ENCODE measurements at regions not wholly inside any gene's neighbourhood (a gene's known extent, or its start where the extent isn't known, plus 50 kb on each side); places are given as distances from the start of the nearest gene placed in this dataset.
"Not testable (repeated sequence)": the region's sequence is repeated elsewhere in the genome, so short reads cannot be mapped to it uniquely, and the experiment has no call there.

GRCh38 chr1:189323091-189323490 is 1154.6 kb downstream of the BRINP3 start:
- DNase-seq (ENCODE audit: low read depth in 3 of 3), result no peak

DNA sequence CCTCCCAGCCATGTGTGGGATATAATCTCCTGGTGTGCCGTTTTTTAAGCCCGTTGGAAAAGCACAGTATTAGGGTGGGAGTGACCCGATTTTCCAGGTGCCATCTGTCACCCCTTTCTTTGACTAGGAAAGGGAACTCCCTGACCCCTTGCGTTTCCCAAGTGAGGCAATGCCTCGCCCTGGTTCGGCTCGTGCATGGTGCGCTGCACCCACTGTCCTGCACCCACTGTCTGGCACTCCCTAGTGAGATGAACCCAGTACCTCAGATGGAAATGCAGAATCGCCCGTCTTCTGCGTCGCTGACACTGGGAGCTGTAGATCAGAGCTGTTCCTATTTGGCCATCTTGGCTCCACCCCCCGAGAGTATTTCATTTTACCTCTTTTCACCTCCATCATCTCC is 1146.6 kb downstream of the BRINP3 start:
- not testable (repeated sequence) for DNase-seq (ENCODE audit: low read depth in 3 of 3)

- DNase-seq (ENCODE audit: low read depth in 3 of 3), result no peak
Observed at GRCh38 chr1:189336115-189337100, 1141.3 kb downstream of the BRINP3 start.

DNA sequence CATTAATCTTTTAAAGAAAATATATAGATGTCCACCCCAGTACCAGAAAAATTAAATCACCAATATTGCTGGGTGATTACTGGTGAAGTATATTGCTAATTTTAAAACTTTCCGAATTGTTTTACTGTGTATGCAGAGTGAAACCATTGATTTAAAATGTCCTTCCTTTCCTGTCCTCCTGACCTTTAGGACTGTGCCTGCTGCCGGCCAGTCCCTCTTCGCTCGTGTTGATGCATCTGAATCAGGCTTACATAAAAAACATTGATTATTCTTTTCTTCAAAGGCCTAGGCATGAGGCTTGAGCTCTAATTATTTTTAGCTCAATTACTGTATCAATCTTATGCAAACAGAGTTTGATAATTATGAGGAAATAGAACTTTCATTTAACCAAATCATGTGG is 1128.1 kb downstream of the BRINP3 start:
- no peak for DNase-seq (ENCODE audit: low read depth in 3 of 3)

- DNase-seq (ENCODE audit: low read depth in 3 of 3), result no peak
Observed at GRCh38 chr1:189350983-189351616, 1126.6 kb downstream of the BRINP3 start.

DNA sequence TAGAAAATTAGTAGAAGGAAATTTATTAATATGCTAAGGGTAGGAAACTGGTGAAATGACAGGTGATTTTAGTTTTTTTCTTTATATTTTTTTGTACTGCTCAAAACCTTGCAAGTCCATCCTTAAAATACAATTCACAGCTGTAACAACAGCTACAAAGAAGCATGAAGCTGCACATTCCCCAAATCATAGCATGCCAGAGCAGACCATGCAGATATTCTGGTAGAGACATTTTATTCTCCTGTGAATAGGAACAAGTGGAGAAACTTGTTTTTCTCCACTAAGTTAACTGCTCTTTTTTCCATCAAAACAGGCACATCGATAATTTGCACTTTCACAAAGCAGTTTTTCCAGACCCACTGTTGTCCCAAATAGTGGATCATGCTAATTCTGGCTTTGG is 1125.7 kb downstream of the BRINP3 start:
- DNase-seq (ENCODE audit: low read depth in 3 of 3), result no peak

- no peak for DNase-seq (ENCODE audit: low read depth in 3 of 3)
Observed at GRCh38 chr1:189356206-189356605, 1121.5 kb downstream of the BRINP3 start.

DNA sequence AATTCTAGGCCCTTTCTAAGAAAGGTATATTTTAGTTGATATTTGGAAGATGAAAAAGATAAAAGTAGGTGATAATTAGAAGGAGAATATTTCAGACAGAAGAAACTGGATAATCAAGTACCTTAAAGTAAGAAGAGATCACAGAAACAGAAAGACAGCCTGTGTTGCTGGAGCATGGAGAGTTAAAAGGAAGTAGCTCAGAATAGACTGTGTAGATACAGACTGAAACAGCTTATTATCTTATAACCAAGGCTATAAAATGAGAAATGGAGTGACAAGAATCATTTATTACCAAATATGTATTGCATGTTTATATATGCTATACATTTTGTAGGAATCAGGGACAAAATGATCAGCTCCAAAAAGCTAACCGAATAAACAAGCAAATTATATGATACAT is 1120.3 kb downstream of the BRINP3 start:
- DNase-seq (ENCODE audit: low read depth in 3 of 3), result no peak

- no peak for DNase-seq (ENCODE audit: low read depth in 3 of 3)
Observed at GRCh38 chr1:189369612-189370011, 1108.1 kb downstream of the BRINP3 start.

GRCh38 chr1:189374816-189375215 is 1102.8 kb downstream of the BRINP3 start:
- DNase-seq (ENCODE audit: low read depth in 3 of 3), result no peak

- no peak for DNase-seq (ENCODE audit: low read depth in 3 of 3)
Observed at GRCh38 chr1:189405419-189405818, 1072.2 kb downstream of the BRINP3 start.

GRCh38 chr1:189409774-189410173 is 1067.9 kb downstream of the BRINP3 start:
- no peak for DNase-seq (ENCODE audit: low read depth in 3 of 3)

GRCh38 chr1:189424746-189425331 is 1052.8 kb downstream of the BRINP3 start:
- DNase-seq (ENCODE audit: low read depth in 3 of 3), result no peak

DNA sequence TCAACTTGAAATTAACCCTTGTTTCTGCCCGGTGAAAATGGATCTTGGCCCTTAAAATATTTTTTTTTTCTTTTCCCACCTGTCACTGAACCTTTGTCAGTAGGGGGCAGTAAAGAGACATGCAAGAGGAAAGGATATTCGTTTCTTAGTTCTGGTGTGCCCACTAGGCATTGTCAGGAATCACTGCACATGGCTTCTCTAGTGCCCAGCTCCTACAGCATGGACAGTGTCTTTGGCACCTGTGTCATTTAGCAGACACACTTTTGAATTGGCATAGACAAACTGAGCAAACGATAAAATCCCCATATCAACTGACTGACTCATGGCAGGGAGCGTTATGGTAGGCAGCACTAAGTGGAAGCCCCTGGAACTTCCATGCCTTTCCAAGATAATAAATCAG is 1048.1 kb downstream of the BRINP3 start:
- DNase-seq (ENCODE audit: low read depth in 3 of 3), result no peak

DNA sequence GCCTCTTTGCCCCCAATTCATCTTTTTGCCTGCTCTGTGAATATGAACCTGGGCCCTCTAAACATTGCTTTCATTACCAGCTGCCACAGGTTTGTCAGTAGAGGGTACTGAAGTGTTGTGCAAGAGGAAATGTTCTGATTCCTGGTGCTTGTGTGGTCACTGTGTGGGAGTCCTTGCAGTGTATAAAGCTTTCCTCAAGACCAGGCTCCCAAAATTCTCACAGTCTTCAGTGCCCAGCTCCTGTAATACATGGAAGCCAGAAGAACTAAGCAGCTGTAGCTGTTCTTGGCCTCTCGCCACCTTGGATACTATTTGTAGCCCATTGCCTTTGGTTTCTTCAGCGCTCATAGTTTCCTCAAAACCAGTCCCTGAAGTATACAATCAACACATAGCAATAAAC is 1046.2 kb downstream of the BRINP3 start:
- DNase-seq (ENCODE audit: low read depth in 3 of 3), result no peak

GRCh38 chr1:189432753-189433152 is 1044.9 kb downstream of the BRINP3 start:
- DNase-seq (ENCODE audit: low read depth in 3 of 3), result no peak

DNA sequence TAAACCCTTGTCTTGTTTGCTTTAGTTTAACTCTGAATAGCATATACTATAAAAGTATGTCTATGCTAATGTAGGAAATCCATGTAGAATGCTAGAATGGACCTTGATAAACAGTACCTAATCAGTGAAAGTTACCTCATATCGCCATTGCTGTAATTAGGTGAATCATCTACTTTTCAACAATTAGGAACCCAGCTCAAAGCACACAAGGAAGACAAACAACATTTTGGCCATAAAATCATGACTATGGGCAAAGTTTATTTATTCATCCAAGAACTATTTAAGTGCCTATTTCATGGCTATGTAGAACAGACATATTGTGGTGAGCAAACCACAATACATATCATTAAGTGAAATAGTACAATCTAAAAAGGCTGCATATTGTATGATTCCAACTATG is 1043.2 kb downstream of the BRINP3 start:
- DNase-seq (ENCODE audit: low read depth in 3 of 3), result no peak

GRCh38 chr1:189435398-189435797 is 1042.3 kb downstream of the BRINP3 start:
- no peak for DNase-seq (ENCODE audit: low read depth in 3 of 3)

DNA sequence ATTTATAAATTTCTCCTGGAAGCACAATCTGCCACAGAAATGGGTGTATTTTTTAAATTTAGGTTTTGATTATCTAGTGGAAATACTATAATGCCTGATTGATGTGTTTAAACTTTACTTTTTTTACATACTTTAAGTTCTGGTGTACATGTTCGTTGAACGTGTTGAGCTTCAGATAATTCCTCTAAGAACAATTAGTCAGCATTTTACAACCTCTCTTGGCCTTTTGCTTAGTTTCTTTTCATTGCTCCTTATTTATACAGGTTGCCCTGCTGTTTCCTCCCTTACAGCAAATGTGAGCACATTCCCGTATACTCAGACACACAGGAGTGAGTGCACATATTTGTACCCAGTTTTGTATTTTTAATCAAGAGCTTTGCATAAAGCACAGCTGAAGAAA is 1038.9 kb downstream of the BRINP3 start:
- no peak for DNase-seq (ENCODE audit: low read depth in 3 of 3)

- no peak for DNase-seq (ENCODE audit: low read depth in 3 of 3)
Observed at GRCh38 chr1:189463166-189463565, 1014.5 kb downstream of the BRINP3 start.

DNA sequence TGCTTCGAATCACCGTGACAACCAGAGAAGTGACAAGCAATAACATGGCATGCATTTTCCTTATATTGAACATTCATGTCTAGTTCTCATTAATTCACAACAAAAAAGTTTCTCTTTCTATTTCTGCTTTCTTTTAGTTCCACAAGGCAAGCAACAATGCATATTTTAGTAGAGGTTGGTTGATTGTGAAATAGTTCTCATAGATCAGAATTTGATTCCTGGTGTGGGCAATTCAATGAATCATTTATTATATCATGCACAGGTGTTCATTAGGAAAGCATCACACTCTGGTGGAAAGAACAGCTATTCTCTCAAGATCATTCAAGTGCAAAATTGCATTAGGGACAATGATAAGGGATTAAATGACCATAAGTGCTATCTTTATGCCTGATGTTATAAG is 980.9 kb downstream of the BRINP3 start:
- DNase-seq (ENCODE audit: low read depth in 3 of 3), result no peak

DNA sequence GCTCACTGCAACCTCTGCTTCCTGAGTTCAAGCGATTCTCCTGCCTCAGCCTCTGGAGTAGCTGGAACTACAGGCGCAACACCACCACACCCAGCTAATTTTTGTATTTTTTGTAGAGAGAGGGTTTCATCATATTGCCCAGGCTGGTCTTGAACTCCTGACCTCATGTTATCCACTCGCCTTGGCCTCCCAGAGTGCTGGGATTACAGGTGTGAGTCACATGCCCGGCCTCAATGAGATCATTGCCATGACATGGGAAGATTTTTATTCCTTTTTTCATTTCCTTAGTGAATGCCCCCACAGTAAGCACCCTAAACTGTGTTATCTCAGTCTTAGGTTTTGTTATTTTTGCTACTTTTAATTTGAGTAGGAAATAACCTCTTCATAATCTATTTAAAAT is 977.9 kb downstream of the BRINP3 start:
- no peak for DNase-seq (ENCODE audit: low read depth in 3 of 3)

DNA sequence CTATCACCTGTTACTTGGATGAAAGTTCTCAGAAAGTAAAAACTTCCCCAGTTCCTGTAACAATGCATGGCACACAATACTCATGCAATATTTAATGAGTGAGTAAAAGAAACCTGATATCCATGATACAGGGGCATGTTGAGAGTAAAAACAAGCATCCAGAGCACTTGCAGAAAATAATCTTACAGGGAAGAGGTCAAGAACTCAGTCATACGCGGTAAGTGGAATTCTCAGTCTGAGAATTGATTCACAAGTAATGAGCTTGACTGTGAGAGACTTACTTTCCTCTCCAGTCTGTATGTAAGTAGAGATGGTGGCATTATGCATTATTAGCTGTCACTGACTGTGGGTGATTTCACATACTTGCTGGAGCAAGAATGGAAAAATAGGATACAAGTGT is 976.9 kb downstream of the BRINP3 start:
- no peak for DNase-seq (ENCODE audit: low read depth in 3 of 3)

Measured in stimulated activated CD4-positive, alpha-beta T cell treated with anti-CD3 and anti-CD28 coated beads, TNF-alpha, amount 100 ng/mL, for 48 hours (primary cell).